HG03159 (cell line): ENCODE measurements at regions not wholly inside any gene's neighbourhood (a gene's known extent, or its start where the extent isn't known, plus 50 kb on each side); places are given as distances from the start of the nearest gene placed in this dataset.

Source experiments
- ATAC-seq: cut with Tn5 transposase; IDR thresholded peaks from one replicate; pipeline ENCODE4 v1.9.1; 2021; ENCODE audit warnings: mild to moderate bottlenecking, moderate library complexity; ENCODE audit not compliant: unreplicated experiment

DNA sequence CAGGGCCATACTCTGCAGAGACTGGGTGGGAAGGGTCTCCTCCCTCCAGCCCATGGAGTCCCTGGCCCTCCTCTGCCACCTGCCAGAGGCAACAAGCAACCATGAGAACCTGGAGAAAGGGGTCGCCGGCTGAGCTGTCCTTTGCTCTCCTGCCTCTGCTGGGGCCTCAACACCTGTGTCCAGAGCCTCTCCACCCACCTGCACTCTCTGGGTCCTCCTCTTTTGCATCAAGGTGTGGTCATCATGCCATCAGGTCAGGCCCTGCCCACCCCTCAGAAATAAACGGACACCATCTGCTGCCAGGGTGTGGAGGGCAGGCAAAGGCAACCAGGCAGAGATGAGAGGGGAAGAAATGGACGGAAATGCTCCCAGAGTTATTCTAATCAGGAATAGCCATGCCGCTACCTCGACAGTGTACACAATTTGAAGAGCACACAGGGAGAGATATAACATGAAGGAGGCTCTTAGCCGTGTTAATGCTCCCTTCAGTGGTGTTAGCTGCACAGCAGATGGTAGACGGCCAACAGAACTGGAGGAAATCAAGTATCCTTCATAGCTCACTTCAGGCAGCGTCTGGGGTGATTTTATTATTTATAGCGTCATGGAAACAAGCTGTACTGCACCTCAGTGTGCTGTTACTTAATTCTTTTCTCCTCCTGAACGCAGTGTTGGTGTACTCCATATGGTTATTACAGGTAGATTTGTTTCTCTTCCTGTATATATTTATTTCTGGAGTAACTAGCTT lies 247.9 kb downstream of the TSN start:
- no peak for ATAC-seq

DNA sequence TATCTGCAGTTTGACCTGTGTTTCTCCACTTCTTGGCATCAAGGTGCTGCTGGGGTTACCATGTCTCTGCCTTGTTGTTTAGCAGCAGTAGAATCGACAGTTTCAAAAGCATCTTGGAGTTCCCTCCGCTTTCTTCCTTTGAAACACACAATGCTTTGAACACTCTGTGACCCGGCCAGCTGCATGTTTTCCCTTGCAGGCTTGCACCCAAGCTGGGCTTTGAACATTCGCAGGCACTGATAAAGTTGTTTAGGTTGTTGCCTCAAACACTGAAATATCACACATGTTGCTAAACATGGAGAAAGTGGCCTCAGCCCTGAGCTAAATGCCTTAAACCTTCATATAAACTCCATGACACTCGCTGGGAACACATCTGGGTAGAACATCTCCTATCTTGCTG lies 251.7 kb downstream of the TSN start:
- no peak for ATAC-seq

DNA sequence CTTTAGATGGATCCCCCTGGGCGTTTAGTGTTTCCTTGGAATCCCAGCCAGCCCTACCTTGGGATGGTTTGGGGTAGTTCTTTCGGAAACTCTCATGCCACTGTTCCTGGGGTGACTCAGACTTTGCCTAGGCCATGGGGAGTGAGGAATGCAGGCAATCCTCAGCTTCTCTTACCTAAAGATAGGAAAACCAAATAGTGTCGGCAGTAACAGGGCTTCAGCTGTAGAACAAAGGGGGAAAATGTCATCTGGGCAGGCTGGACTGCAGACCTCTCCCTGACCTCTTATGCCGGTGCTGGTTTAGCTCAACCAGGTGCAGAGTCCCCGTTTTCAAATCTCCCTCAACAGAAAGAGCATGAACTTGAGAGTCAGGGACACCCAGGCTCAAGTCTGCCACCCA lies 252.1 kb downstream of the TSN start:
- ATAC-seq = no peak

DNA sequence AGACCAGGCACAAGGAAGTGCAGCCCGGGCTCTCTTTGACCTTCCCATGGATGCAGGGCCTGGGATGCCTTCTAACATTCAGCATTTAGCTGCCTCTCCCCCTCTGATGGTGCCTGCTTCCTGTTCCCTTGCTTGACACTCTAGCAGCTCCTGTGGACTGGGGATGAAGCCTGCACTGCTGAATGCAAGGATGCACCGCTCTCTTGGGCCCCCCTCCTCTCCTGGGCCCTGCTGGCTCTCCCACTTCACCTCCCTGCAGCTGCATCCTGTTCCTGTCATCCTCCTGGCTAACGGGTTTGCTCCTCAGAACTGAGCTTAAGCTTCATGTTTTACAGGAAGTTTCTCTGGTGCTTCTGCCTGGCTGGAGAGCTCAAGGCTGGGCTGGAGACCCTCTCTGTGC lies 254.1 kb downstream of the TSN start:
- ATAC-seq = no peak

DNA sequence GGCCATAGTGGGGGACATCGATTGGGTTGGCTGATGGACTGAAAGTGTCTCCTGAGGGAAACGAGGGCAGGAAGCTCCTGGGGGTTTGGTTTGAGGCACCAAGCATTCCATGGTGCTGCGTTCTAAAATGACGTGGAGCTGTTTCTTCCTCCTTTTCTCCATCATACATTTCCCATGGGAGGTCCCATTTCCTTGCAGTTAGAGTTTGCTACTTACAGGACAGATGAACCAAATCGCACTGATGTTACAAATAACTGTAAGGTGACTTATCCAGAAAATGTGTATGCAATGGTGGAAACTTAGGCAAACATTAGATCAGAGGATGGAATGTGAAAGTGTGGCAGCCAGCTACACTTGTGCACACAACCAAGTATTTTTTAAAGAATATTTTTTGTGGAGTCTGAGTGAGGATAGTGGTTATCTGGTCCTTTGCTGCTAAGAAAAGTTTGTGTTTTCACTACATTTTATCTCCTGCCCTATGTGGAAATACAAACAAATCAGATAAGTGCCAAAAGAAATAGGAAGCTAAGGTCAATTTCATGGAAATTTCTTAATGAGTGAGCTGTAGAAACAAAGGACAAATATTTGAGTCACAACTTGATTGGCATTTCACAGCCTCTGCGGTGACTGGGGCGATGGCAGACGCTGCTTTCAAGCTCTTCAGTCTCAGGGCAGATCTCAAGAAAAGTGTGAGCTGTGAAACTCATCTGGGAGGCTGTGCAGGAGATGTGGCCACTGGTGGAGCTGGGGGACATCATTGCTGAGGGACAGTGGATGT lies 256.2 kb downstream of the TSN start:
- ATAC-seq = no peak

DNA sequence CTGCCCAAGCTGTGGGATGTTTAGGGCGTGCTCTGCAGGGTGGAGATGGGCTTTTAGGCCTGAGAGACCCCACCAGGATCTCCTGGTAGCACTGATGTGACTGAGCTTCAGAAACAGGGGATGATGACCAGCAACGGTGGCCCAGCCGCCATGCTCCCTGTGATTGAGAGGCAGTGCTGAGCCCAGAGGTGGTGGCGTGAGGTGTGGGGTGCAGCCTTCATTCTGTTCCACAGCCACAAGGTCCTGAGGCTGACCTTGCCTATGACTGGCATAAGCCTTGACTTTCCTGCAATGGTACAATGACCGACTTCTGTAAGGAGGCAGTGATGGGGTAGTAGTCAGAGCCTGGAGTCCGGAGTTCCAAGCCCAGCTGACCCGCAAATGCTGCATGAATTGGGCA lies 263.3 kb downstream of the TSN start:
- no peak for ATAC-seq

DNA sequence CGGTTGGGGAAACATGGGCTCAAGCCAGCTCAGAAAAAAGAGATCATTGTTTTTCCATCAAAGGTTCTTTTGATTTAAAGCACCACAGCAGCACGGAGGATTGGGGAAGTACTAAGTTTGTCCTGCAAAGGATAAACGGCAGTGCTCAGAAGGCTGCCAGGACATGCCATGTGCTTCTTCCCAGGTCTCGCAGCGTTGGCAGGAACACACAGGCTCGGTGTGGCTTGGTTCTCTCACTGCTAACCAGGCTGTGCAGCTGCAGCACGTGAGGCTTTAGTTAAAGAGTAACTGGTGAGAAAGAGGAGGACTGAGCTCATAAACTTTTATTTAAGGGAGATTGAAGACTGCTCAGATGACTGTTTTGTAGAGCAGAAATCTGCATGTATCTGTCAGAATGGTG lies 264.3 kb downstream of the TSN start:
- no peak for ATAC-seq

DNA sequence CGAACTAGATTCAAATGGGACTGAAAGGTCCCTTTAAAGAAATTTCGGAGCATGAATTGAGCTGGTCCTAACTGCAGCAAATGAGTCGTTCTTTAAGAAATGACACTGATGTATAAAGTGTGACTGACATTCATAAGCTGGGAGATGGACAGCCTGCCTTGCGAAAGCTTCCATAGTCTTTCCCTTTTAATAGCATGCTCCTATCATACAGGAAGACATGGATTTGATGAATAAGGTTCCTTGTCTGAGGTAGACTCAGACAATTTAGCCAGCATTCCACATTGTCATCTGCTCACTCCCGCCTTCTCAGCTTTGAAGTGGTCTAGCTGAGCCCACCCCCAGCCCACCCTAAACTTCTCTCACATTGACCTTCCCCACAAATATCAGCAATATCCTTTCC lies 264.9 kb downstream of the TSN start:
- ATAC-seq = no peak

DNA sequence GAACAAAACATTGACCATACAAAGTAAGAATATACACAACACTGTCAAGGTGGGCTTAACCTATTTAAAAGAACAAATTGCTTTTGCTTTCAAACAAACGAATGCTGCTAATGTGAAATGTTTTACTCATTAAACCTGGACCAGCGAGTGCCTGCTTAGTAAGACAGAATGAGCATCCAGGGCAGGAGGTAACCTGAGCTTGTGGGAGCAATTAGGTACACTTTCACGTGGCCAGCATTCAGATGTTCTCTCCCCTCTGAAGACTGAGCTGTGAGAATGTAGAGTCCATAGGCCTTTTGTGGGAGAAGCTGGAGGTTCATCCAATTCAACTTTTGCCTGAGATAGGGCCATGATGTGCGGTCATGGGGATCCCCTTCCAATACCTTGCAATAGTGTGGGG lies 266.5 kb downstream of the TSN start:
- ATAC-seq = no peak

DNA sequence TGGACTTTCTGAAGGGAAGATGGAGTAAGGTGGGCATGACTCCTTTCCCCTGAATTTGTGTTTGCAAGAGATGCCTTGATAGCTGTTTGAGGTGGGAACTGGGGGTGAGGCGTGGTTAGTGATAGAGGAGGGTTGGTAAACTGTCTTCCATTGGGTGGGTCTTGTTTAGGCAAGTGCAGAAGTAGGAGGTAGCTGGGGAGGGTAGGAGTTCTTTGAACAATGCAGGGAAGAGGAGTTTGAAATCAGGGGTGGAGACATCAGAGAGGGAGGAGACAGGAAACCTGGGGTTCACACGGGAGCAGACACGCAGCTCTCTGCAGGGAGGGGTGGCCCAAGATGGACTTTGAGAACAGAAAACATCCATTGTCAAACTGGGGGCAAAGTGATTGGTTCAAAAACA lies 267.1 kb downstream of the TSN start:
- ATAC-seq = no peak

DNA sequence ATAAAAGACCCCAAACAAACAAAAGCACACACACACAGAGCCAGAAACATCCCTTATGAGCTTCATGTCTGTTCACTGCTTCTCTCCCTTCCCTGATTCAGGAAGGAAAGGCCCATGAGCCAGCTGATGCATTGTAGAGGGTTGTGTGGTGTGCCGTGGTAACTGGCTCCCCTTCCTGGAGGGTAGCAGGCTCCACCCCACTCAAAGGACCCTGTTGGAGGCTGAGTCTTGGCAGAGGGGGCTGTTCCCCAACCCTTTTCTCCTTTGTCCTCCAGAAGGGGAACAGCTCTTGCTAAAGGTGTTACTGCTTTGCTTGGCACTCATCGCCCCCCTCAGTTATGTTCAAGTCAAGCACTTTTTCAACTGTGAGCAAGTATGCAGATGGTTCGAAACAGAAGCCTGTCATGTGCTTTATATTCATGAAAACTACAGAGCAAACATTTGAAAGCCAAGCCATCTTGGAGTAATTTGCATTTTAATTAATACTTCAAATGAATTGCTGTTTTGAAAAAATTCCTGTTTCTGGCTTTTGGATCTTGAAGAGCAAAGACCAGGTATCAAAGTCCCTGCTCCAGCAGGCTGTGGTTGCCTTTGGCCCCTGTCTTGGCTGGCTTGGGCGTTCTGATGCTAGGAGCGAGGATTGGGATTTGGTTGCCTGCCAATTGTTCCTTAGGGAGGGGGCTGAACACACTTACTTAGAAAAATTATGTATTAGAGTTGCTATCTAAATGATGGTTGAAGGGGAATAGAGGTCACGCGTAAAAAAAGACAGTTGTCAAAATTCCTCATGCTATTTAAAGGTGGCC lies 267.8 kb downstream of the TSN start:
- no peak for ATAC-seq

DNA sequence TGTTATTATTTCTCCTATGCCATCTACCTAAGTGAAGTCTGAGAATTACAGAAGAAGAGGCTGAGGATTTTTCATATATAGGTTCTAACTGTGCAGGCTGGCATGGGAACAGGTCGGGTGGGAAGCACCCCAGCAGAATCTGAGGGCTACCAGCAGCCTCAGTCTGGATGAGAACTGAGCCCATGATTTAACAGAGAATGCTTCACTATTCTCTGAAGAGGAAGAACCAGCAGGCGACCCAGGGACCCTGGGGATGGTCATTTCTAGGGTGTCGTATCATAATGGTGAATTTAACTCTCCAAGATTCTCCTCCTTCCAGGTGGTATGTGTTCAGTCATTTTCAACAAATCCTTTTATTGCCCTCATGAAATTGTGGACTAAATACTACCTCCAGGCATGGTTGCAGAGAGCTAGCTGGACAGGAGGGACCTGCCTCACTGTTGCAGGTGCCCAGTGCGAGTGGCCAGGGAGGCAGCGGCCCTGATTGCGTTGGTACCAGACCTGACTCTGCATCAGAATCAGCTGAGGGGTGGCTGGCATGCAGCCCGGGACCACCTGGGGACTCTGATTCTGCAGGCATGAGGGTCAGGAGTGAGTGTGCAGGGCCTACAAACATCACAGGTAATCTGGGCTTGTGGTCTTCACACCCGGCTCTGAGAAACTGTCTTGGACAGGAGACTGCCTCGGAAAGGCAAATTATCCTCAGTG lies 272.2 kb downstream of the TSN start:
- ATAC-seq = no peak

DNA sequence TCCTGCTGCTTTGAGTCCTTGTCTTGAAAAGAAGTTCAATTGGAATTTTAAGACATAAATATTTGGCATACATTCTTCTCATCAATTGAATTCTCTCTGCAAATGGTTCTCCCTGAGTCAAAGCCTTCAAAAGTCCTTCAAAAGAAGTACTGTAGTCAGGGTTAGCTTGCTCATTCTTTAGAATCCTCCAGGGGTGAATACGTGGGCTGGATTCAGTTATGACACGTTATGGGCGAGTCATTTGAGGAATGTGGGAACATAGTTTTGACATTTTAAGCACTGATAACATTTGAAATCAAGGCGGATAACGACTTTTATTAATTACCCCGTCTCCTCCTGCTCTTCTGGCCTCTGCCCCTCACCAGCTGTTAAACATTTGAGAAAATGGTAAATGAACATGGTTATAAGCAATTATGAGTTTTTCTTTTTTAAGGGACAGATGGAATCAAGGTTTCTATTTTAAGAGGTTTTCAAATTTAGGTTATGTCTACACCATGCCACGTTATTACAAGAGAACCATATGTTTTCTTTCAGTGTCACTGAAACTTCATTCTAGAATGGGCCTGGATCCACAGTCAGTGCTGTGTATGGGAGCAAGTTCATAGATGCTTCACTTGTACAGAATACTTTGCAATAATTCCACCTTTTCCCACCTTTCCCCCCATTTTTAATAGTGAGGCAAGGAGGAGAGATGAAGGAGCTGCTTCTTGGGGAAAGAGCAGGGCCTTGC lies 273.1 kb downstream of the TSN start:
- no peak for ATAC-seq

DNA sequence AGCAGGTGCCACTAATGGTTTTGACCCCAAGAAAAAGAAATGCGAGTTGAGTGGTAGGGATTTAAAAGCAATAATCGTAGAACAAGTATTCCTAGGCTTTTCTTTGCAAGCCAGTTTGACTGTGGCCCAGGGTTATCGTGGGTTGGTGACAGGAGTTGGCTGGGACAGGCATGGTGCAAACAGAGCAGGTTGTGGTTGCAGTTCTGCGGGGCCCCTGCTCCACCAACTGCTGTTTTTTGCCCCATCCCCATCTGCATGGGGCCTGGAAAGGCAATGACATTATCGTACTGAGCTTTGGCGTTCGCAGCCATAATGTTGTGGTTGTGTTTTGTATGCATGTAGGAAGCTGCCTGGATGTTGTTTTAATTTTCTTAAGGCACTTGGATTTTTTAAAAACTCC lies 274.0 kb downstream of the TSN start:
- ATAC-seq = no peak

DNA sequence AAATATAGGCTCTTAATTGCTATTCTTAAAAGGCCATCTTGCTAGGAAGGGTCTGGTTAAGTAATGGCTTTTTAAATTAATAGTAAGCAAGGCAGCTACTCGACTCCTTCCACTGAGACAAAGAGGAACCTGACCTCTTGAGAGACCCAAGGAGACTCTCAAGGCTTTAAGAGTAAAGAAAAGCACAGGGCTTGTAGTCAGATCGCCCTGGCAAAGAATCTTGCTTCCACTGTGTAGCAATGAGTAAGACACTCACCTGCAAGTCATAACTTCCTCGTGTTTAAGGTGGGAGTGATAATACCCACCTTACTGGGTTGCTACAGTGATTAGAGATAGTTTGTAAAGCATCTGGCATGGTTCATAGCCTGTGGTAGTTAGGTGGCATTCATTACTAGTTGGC lies 274.5 kb downstream of the TSN start:
- ATAC-seq = no peak

DNA sequence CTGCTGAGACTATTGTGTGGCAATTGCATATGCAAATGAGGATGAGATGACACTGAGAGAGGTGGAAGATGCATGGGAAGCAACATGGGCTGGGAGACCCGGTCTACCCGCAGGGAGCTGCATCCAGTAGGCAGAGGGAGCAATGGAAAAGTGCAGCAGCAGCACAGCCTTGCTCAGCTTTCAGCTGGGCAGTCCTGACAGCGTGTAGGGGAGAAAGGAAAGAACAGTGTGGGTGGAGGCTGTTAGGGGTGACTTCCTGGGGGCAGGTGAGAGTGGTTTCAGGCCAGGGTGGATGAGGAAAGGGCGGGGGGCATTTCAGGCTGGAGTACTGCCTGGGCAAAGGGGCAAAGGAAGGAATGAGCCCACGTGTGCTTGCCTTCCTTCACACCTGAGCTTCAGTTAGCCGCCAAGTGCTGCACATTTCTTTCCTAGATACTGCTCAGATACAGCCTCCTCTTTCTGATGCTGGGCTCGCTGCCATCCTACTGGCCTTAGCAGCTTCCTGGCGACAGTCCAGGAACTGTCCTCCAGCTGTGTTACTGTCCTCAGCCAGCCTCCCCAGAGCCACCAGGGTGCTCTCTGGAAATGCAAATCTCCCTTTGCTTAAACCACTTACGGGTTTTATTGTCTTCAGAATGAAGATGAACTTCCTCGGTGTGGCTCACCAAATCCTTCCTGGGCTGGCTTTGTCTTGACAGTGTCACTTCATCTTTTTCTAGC lies 276.3 kb downstream of the TSN start:
- ATAC-seq = no peak

DNA sequence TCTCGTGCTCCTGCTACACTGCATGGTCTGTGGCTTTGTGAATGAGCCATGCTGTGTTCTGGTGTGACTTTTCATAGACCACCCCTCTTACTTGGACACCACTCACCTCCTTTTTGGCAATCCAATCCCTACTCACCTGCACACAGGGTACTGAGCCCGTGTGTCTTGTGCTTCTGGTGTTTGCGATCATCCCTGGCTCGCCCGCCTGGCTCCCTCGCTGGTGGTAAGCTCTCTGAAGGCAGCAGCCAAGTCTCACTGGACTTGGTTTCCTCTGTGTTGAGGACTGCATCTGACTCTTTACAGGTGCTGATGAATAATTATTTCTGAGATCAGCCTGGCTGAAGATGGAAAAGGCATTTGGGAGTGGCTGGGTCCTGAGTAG lies 276.8 kb downstream of the TSN start:
- ATAC-seq = no peak

DNA sequence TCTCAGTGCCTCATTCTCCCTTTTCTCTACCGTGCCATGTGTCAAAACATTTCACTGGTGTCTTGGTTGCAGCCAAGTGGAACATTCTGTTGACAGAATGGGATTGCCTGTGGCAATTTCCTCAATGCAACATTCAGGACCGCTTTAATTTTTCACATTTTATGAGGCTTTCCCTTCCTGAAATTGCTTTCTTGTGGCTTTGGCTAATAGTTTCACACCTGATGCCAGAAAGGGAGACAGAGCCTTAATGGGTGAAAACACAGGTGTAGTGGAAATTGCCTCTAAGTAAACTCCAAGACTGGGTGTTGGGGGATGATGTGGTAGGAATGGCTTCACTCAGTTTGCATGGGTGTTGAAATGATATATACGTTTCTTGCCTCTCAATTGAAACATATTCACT lies 278.3 kb downstream of the TSN start:
- ATAC-seq = no peak

DNA sequence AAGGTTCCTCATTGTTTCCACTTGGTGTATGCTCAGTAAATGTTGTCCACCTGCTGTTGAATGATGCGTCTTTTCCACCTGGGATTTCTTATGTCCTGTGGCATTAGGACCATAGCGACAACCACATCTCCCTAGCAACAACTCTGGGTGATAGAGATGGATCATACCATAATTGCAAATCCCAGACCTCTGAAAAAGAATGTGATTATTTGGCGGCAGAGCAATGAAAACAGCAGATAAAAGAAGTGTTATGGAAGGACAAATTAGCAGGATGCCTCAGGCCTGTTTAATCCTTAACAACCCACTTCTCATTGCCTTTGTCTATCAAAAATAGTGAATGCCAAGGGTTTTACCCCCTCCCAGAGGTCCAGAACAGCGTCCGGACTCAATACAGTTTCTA lies 278.9 kb downstream of the TSN start:
- ATAC-seq = no peak

DNA sequence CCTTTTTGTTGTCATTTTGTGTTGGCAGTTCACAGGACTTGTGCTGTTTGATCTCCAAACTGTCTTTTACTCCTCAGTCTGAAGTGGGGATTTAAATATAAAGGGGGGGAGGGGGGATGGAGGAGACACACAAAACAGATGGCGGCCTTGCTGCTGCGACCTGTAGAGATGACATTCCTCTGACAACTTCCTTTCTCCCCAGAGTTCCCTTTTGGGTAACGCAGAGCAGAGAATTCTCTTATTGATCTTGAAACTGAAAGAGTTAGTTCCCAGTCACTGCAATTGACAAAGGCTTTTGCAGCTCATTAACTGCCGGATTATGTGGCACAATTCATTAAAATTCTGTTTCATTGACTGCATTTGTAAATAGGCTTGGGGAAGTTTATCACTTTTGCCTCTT lies 279.3 kb downstream of the TSN start:
- ATAC-seq = no peak
